Colonic mucosa (tissue), 4 donors: ENCODE measurements at regions not wholly inside any gene's neighbourhood (a gene's known extent, or its start where the extent isn't known, plus 50 kb on each side); places are given as distances from the start of the nearest gene placed in this dataset.

Source experiments
- DNase-seq: peaks from one replicate; pipeline ENCODE4 v3.0.0-alpha.2; 2020
- H3K27ac ChIP-seq: fragments of 200-600 bp; one replicate; pipeline ENCODE4 v1.8.0; 2021
- H3K27me3 ChIP-seq: fragments of 200-600 bp; one replicate; pipeline ENCODE4 v1.8.0; 2021
- H3K36me3 ChIP-seq: fragments of 200-600 bp; one replicate; pipeline ENCODE4 v1.8.0; 2021
- H3K4me1 ChIP-seq: fragments of 200-600 bp; one replicate; pipeline ENCODE4 v1.8.0; 2021; ENCODE audit warnings: mild to moderate bottlenecking
- H3K4me3 ChIP-seq: fragments of 200-600 bp; one replicate; pipeline ENCODE4 v1.8.0; 2021
- H3K9ac ChIP-seq, 2 donors: one replicate each; pipeline ENCODE4 v1.7.0; 2013; ENCODE audit warnings: control low read depth in 2 of 2, low read depth in 2 of 2, low read length in 2 of 2
- H3K9me3 ChIP-seq: fragments of 200-600 bp; one replicate; pipeline ENCODE4 v1.8.0; 2021
- CTCF ChIP-seq: fragments of 200-600 bp; IDR thresholded peaks from one replicate; pipeline ENCODE4 v1.8.0; 2022; ENCODE audit warnings: antibody characterized with exemption, mild to moderate bottlenecking
- intact Hi-C: fragments of 100-400 bp; cut with DNase I; formaldehyde crosslinking; loops from one replicate; pipeline ENCODE4 v1.14.1; 2022
- donor health status: healthy.
- donor health status: DM: no; HTN: no; CAD: no.
- donor health status: DM: no; HTN: no; CAD: no.

DNA sequence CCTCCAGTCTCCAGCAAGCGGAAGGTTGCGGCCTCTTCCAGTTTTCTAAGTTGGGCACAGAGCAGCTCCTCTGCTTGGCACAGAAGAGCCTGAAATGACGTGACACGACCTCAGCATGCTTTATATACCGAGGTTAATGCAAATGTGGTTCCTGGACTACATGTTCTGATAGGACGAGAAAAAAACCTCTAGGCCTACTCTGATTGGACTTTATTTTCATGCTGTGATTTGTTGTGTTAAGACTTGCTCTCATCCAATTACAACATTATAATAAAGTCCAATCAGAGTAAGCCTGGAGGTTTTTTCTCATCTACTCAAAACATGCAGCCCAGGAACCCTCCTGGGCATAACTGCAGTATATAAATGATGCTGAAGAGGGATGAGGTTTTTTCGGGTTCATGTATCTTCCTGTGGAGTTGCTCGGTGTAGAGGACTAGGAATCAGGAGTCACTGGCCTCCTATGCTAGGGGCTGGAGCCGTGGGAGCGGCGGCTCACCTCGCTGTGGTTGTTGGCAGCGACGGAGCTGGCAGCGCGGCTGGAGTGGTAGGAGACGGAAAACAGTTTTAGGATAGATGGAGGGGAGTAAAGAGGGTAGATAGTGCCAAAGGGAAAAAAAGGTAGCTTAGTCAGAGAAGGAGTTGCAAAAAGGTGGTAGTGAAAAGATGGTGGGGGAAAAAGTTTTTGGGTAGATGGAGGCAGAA, 878.0 kb downstream of the KCNJ18 start:
- Histone ChIP-seq H3K4me1 (no peaks in the 10 kb centered on the region), H3K4me3 (no peak overlapping the region), H3K36me3 (no peaks in the 10 kb centered on the region), H3K27ac (no peak overlapping the region), H3K9ac (no peak overlapping the region), H3K9me3 (no peaks in the 10 kb centered on the region), H3K27me3 (no peaks in the 10 kb centered on the region)
- intact Hi-C loops, result no loop called here
- TF ChIP-seq CTCF, result no peak
- no peak for DNase-seq

DNA sequence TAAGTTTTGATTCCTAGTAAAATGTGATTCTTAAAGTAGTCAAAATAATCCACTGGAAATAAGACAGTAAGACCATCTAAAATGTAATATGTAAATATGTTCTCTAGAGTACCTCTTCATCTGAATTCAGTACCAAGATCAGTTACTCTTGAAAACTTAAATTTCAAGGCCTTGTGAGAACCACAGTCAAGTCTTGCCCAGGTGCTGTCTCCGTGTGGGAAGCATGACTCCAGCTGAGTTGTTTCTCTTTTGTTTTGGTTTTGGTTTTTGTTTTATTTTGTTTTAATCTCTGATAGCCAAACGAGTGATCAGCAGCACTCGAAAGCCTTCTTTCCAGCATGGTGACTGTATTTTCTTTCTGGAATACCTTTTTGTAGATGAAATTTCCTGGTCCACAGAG, 907.0 kb downstream of the KCNJ18 start:
- no peak for DNase-seq
- Histone ChIP-seq H3K27me3 (no peaks in the 10 kb centered on the region), H3K9ac (no peak overlapping the region), H3K9me3 (no peaks in the 10 kb centered on the region), H3K4me3 (no peak overlapping the region), H3K36me3 (no peaks in the 10 kb centered on the region), H3K4me1 (no peaks in the 10 kb centered on the region), H3K27ac (no peak overlapping the region)
- intact Hi-C loops, result no loop called here
- TF ChIP-seq CTCF, result no peak

GRCh38 chr17:22600644-22601298, 908.4 kb downstream of the KCNJ18 start:
- H3K9me3 ChIP-seq, result no peaks in the 10 kb centered on the region
- no peak for DNase-seq
- no peaks in the 10 kb centered on the region for H3K27me3 ChIP-seq
- intact Hi-C loops, result no loop called here
- no peak for TF ChIP-seq CTCF
- H3K9ac ChIP-seq, result no peak overlapping the region
- no peaks in the 10 kb centered on the region for H3K4me1 ChIP-seq
- no peak overlapping the region for H3K4me3 ChIP-seq
- no peaks in the 10 kb centered on the region for H3K36me3 ChIP-seq
- H3K27ac ChIP-seq, result no peak overlapping the region
